Endothelial cell of umbilical vein (primary cell): ENCODE measurements at regions not wholly inside any gene's neighbourhood (a gene's known extent, or its start where the extent isn't known, plus 50 kb on each side); places are given as distances from the start of the nearest gene placed in this dataset.

ENCODE experiments used
- BruUV-seq: library from RNA; stranded (reverse); fragments of 400-500 nt; replicated peaks from 2 replicates; lab custom pipeline; 2021; lab: Mats Ljungman, UMichigan
- CTCF ChIA-PET: fragments of 300-600, 350-600 bp; sonication (Branson Sonifier 250); formaldehyde crosslinking; loops from one replicate; lab custom pipeline; 2021; ENCODE audit warnings: antibody characterized with exemption, inconsistent platforms; lab: Charles Lee
- POLR2A ChIA-PET: fragments of 300-600, 350-600 bp; sonication (Branson Sonifier 250); formaldehyde crosslinking; loops from one replicate; lab custom pipeline; 2021; ENCODE audit warnings: antibody characterized with exemption, inconsistent platforms; lab: Charles Lee
- DNase-seq: peaks from one replicate; pipeline ENCODE4 v3.0.0-alpha.2; 2011; ENCODE audit warnings: low read depth, low spot score
- FAIRE-seq: peaks from 2 replicates; lab custom pipeline; 2011; peaks lifted over from hg19 to GRCh38; lab: Jason Lieb, UNC
- H2AFZ ChIP-seq: 2 replicates; pipeline ENCODE4 v1.6.0; 2012; ENCODE audit warnings: low read depth, low read length, control low read depth, inconsistent platforms
- H3K27ac ChIP-seq: 2 replicates; pipeline ENCODE4 v1.5.1; 2011; ENCODE audit warnings: low read depth, mild to moderate bottlenecking, control low read depth, low read length, moderate library complexity; ENCODE audit not compliant: insufficient read depth
- H3K27me3 ChIP-seq, 2 experiments: 2 replicates each; pipeline versions ENCODE4 v1.6.0 to v1.6.1; 2011; ENCODE audit warnings: low read length in 2 of 2, mixed read lengths in 1 of 2; ENCODE audit not compliant: control insufficient read depth in 2 of 2, insufficient read depth in 2 of 2
- H3K36me3 ChIP-seq, 2 experiments: 2 replicates in 1 of 2; 3 replicates in 1 of 2; pipeline ENCODE4 v1.5.1; 2011; ENCODE audit warnings: low read length in 2 of 2, mild to moderate bottlenecking in 1 of 2, moderate library complexity in 1 of 2; ENCODE audit not compliant: control insufficient read depth in 2 of 2, insufficient read depth in 2 of 2; ENCODE audit errors: extremely low read depth in 1 of 2
- H3K4me1 ChIP-seq: 3 replicates; pipeline ENCODE4 v1.5.1; 2011; ENCODE audit warnings: mild to moderate bottlenecking, low read length; ENCODE audit not compliant: control insufficient read depth, insufficient read depth; ENCODE audit errors: extremely low read depth
- H3K4me2 ChIP-seq: 2 replicates; pipeline ENCODE4 v1.6.1; 2011; ENCODE audit warnings: low read length, control low read depth, mixed read lengths; ENCODE audit not compliant: insufficient read depth
- H3K4me3 ChIP-seq, 3 experiments: fragments of 200-600 bp in 1 of 3; sonication (generic), shearing (Covaris generic) in 1 of 3; replicated peaks in 1 of 3; 2 replicates each; pipeline ENCODE4 v1.5.1; 2011 to 2016; ENCODE audit warnings: control low read depth in 3 of 3, low read length in 3 of 3, mild to moderate bottlenecking in 2 of 3, inconsistent platforms in 1 of 3, low read depth in 1 of 3, moderate library complexity in 1 of 3; ENCODE audit not compliant: insufficient read depth in 1 of 3
- H3K79me2 ChIP-seq: 2 replicates; pipeline ENCODE4 v1.6.0; 2012; ENCODE audit warnings: low read length, inconsistent platforms; ENCODE audit not compliant: control insufficient read depth, insufficient read depth
- H3K9ac ChIP-seq: replicated peaks from 2 replicates; pipeline ENCODE3; 2011; ENCODE audit warnings: low read length, control low read depth; ENCODE audit not compliant: insufficient read depth; ENCODE audit errors: extremely low read depth
- H3K9me1 ChIP-seq: replicated peaks from 3 replicates; pipeline ENCODE4 v1.6.0; 2011; ENCODE audit warnings: mild to moderate bottlenecking, low read length; ENCODE audit not compliant: control insufficient read depth, insufficient read depth; ENCODE audit errors: extremely low read depth
- H3K9me3 ChIP-seq: replicated peaks from 2 replicates; pipeline ENCODE4 v1.5.1; 2012; ENCODE audit warnings: low read length, inconsistent platforms; ENCODE audit not compliant: control insufficient read depth, insufficient read depth
- H4K20me1 ChIP-seq: replicated peaks from 2 replicates; pipeline ENCODE3; 2011; ENCODE audit warnings: mild to moderate bottlenecking, low read length; ENCODE audit not compliant: control insufficient read depth, insufficient read depth; ENCODE audit errors: extremely low read depth
- CTCF ChIP-seq, 2 donors: IDR thresholded peaks; 1 replicate in 1 of 2; 2 replicates in 1 of 2; pipeline ENCODE4 v1.5.1; 2011; ENCODE audit warnings: low read length in 2 of 2, mild to moderate bottlenecking in 2 of 2, moderate library complexity in 2 of 2, control low read depth in 1 of 2, inconsistent platforms in 1 of 2, low read depth in 1 of 2; ENCODE audit not compliant: insufficient read depth in 1 of 2; ENCODE audit errors: extremely low read depth in 1 of 2
- EZH2 ChIP-seq: IDR thresholded peaks from 2 replicates; pipeline ENCODE4 v1.6.1; 2012; ENCODE audit warnings: borderline replicate concordance, low read depth, mild to moderate bottlenecking, moderate library complexity, low read length, inconsistent platforms; ENCODE audit not compliant: severe bottlenecking
- GATA2 ChIP-seq: IDR thresholded peaks from 2 replicates; pipeline ENCODE4 v1.7.0; 2011; ENCODE audit warnings: low read depth, mild to moderate bottlenecking, moderate library complexity, mixed read lengths, low read length; ENCODE audit not compliant: insufficient read length, insufficient read depth
- JUN ChIP-seq: IDR thresholded peaks from 2 replicates; pipeline ENCODE4 v1.6.1; 2011; ENCODE audit warnings: borderline replicate concordance, low read depth; ENCODE audit not compliant: insufficient read length, insufficient read depth
- MYC ChIP-seq: IDR thresholded peaks from one replicate; pipeline ENCODE4 v1.6.1; 2011; ENCODE audit warnings: mild to moderate bottlenecking, low read depth, low read length
- POLR2A ChIP-seq: IDR thresholded peaks from 2 replicates; pipeline ENCODE4 v1.6.1; 2012; ENCODE audit warnings: low read depth, mild to moderate bottlenecking, control low read depth, low read length
- POLR2AphosphoS5 ChIP-seq: IDR thresholded peaks from 2 replicates; pipeline ENCODE4 v1.6.1; 2012; ENCODE audit warnings: low read depth, mild to moderate bottlenecking, control low read depth, low read length, moderate library complexity; ENCODE audit not compliant: insufficient read depth
- dilution Hi-C: fragments of 300-500 bp; cut with MboI; formaldehyde crosslinking; loops from one replicate; pipeline ENCODE4 v1.15.0; 2019; ENCODE audit warnings: low sequenced_read_pairs; ENCODE audit not compliant: extremely low pct_ligation_motif_present
- intact Hi-C: fragments of 100-400 bp; cut with micrococcal nuclease; formaldehyde crosslinking; loops from one replicate; pipeline ENCODE4 v1.10.0; 2022
- TF ChIP-seq, protein P1 (sequence below): IDR thresholded peaks from 2 replicates; pipeline ENCODE4 v1.6.1; 2011; ENCODE audit not compliant: insufficient read depth, insufficient read length

DNA sequence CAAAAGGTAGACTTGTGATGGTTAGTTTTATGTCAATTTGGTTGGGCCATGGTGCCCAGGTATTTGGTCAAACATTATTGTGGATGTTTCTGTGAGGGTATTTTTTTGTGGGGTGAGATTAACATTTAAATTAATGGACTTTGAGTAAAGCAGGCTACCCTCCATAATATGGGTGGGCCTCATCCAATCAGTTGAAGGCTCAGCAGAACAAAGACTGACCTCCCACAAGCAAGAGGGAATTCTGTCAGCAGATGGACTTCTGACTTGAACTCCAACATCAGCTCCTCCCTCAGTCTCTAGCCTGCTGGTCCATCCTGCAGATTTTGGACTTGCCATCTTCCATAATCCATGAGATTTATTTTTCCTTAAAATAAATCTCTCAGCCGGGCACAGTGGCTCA lies 55.6 kb upstream of the BNC1 start:
- H3K9me3 ChIP-seq = no peaks in the 10 kb centered on the region
- no peaks in the 10 kb centered on the region for H3K4me1 ChIP-seq
- H3K9me1 ChIP-seq = no peaks in the 10 kb centered on the region
- H3K27me3 ChIP-seq = no peaks in the 10 kb centered on the region
- no peak for DNase-seq
- no peak overlapping the region for H3K4me3 ChIP-seq
- CTCF ChIA-PET = no interaction called here
- no peak overlapping the region for H3K4me2 ChIP-seq
- TF ChIP-seq POLR2AphosphoS5 (no peak), MYC (no peak), GATA2 (no peak), CTCF (IDR thresholded peaks at IDR 0.05; ENCODE audit: extremely low read depth in 1 of 2, insufficient read depth in 1 of 2, low read depth in 1 of 2, low read length in 2 of 2) (no peak)
- TF ChIP-seq, protein P1, sequence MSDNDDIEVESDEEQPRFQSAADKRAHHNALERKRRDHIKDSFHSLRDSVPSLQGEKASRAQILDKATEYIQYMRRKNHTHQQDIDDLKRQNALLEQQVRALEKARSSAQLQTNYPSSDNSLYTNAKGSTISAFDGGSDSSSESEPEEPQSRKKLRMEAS = no peak
- intact Hi-C loops (no loop called here), dilution Hi-C loops (no loop called here)
- H3K27ac ChIP-seq = no peak overlapping the region
- FAIRE-seq = no peak
- H4K20me1 ChIP-seq = no peaks in the 10 kb centered on the region
- POLR2A ChIA-PET = no interaction called here
- no peak overlapping the region for H2AFZ ChIP-seq
- H3K9ac ChIP-seq = no peak overlapping the region
- H3K79me2 ChIP-seq = no peaks in the 10 kb centered on the region
- no TSS peak for BruUV-seq
- no peaks in the 10 kb centered on the region for H3K36me3 ChIP-seq

- CTCF ChIA-PET = interaction anchor here (1.4 kb wide), 1 partner anchor 98 kb away, joined by 3 read pairs; no protein-coding TSS in a partner anchor
- DNase-seq = no peak
- H3K9ac ChIP-seq = no peak overlapping the region
- no peak overlapping the region for H3K27ac ChIP-seq
- no peaks in the 10 kb centered on the region for H3K4me1 ChIP-seq
- no peak overlapping the region for H3K4me3 ChIP-seq
- dilution Hi-C loops = no loop called here
- no peaks in the 10 kb centered on the region for H3K36me3 ChIP-seq
- no TSS peak for BruUV-seq
- H3K9me1 ChIP-seq = no peaks in the 10 kb centered on the region
- POLR2A ChIA-PET = no interaction called here
- TF ChIP-seq JUN (no peak), POLR2A (no peak), CTCF (IDR thresholded peaks at IDR 0.05; ENCODE audit: extremely low read depth in 1 of 2, insufficient read depth in 1 of 2, low read depth in 1 of 2, low read length in 2 of 2) (no peak), EZH2 (no peak), MYC (no peak), POLR2AphosphoS5 (no peak)
- TF ChIP-seq, protein P1 = no peak
- no peaks in the 10 kb centered on the region for H4K20me1 ChIP-seq
- no peak overlapping the region for H3K4me2 ChIP-seq
- intact Hi-C loops = no loop called here
- no peaks in the 10 kb centered on the region for H3K9me3 ChIP-seq
- no peaks in the 10 kb centered on the region for H3K79me2 ChIP-seq
- H3K27me3 ChIP-seq = peaks cover 0 to 2% of the 10 kb centered on the region in 2 experiments
- no peak overlapping the region for H2AFZ ChIP-seq
- FAIRE-seq = no peak
Measured at GRCh38 chr15:83346342-83346741, 61.9 kb upstream of the BNC1 start.
